HG03097 (cell line): ENCODE measurements at regions not wholly inside any gene's neighbourhood (a gene's known extent, or its start where the extent isn't known, plus 50 kb on each side); places are given as distances from the start of the nearest gene placed in this dataset.
"Not testable (repeated sequence)": the region's sequence is repeated elsewhere in the genome, so short reads cannot be mapped to it uniquely, and the experiment has no call there.

Source experiments
- ATAC-seq: cut with Tn5 transposase; IDR thresholded peaks from one replicate; pipeline ENCODE4 v1.9.1; 2021; ENCODE audit not compliant: unreplicated experiment, low FRiP score

DNA sequence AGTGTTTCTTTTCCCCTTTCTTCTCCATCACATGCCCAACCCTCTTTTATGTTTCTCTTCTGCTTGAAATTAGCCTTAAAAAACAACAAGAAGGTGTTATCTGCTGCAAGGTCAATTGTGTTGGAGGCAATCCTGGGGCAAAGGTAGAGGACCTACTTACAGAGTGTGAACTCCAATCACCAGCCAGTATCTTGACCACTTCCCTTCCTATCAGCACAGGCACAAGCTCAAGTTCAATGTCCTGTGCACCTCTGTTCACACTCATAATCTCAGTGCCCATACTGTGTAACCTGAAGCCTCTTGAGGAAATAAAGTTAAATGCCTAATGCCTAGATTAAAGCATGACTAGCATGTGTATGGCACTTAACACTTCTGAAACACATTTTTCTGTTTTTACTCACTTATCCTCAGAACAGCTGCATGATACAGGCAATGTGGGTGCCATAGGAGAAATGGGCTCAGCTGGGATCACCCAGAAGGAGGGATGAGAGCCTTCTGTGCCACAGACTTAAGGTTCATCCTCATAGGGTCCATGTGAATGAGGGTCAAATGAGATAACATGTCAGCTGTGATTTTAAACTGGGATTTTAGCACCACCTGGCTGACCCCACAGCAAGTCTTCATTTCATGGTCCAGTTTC is 701.5 kb downstream of the BCL11A start:
- no peak for ATAC-seq

DNA sequence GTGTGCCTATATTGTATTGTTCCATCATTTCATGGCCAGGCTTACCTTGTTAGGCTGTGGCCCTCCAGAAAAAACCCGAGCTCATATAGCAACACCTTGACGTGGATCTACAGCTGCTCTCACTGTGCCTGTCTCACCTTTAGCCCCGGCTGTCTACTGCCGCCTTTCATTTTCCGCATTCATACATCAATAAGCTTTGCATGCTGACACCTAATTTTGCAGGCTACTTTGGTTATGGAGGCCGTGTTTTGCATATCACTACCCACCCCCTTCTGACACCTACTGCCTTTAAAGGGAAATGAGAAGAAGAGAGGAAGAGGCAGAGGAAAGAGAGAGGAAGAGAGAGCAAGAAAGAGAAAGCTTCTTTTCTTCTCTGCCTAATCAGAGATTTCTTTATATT is 702.9 kb downstream of the BCL11A start:
- no peak for ATAC-seq

DNA sequence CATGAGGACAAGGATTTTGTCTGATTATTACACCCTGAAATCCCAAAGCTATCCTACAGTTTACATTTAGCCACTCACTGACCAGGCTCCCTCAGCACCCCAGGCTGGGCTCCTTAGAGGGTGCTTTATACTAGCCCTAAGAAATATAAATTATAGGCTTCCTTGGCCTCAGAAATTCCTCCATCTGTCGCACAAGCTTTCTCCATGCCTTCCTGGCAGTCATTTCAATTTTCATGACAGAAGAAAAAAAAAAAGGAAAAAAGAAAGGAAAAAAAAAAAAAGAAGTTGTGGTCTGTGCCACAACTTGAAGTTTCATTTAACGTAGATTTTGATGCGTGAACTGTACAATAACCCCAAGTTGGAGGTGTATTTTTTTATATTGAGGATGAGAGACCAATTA is 719.5 kb downstream of the BCL11A start:
- ATAC-seq, result no peak

DNA sequence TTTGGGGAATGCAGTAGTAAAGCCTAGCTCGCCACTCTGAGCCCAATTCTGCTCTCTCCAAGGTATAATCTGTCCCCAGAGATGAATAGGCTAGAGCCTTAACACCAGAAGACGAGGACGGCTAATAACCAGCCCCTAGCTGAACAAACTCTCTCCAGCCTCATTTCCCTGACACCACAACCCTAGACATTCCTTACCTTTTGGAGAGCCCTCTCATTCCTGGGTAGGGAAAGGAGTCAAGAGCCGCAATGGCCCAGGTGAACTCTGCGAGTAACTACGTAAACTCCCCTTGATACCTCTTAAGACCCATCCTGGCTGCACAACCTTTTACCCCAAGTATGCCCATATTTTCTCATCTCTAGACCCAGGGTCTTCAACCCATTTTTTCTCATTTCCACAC is 722.9 kb downstream of the BCL11A start:
- ATAC-seq, result no peak

DNA sequence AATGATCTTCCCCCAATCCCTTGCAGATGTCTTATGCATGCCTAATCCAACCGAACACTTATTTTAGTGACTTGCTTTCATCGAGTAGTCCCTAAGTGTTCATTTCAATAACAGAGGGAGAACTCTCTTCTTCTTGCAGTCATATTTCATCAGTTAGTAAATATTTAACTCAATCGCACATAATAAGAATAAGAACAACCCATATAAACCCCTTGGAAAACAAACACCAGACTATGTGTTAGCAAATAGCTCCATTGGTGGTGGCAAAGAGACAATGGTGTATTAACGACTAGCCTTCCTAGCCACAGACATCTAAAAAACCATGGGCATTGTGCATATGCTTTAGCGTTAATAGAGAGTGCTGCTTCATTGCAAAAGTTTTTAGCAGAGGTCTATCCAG is 725.8 kb downstream of the BCL11A start:
- no peak for ATAC-seq

DNA sequence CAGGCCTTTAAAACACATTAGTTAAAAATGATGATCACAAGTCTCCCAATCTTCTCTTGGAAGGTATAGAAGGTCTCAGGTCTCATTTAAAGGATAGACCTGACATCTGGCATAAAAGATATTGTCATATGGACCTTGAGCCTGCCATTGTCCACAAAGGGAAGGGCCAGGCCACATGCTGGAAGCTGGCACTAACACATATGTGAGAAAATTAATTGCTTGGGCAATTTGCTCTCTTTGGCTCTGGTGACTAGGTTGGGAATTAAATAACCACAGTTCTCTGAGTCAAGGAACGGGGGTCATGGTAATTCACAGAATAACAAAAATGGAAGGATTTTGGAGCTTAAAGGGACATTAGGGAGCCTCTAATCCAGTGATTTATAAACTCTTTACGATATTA is 727.3 kb downstream of the BCL11A start:
- no peak for ATAC-seq

DNA sequence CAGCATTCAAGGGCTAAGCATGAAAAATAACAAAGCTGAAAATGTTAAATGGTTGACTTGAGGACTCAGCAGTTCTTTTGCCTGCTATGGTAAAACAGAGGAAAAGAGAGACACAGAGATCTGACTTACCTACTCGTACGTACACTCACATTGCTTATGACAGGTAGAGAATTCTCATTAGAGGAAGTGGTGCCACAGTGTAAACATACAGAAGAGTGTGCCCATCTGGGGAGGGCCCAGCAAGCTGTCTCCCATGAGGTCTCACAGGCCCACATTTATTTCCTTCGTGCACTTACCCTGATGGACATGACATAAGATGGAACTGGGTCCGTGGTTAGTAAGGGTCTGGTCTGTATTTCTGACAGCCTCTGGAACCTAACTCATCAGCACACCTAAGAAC is 729.1 kb downstream of the BCL11A start:
- ATAC-seq, result no peak

DNA sequence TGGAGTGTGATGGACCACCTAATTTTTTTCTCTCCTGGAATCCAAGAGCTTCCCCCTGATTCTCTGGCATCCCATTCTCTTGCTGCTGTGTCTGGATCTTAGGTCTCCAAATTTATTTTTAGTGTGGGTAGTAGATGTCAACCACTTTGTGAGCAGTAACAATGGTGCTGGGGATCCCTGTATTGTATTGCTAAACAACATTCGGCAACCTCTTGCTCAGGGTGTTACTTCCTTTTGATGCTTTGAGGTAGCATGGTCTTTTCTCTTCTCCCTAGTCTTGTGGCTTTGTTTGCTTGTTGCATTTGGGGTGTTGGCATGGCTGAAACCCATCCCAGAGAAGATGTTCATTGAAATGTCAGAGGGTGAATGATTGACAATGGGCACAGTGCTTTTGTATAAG is 737.4 kb downstream of the BCL11A start:
- no peak for ATAC-seq

DNA sequence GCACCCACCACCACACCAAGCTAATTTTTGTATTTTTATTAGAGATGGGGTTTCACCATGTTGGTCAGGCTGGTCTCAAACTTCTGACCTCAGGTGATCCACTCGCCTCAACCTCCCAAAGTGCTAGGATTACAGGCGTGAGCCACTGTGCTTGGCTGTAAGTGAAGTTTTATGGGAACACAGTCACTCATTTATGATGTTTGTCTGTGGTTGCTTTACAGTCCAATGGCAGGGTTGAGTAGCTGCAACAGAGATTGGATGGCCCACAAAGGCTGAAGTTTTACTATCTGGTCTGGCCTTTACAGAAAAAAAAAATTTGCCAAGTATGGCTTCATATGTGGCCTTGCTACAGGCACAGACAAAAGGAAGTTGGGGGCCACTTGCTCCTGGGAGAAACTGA is 743.2 kb downstream of the BCL11A start:
- not testable (repeated sequence) for ATAC-seq

DNA sequence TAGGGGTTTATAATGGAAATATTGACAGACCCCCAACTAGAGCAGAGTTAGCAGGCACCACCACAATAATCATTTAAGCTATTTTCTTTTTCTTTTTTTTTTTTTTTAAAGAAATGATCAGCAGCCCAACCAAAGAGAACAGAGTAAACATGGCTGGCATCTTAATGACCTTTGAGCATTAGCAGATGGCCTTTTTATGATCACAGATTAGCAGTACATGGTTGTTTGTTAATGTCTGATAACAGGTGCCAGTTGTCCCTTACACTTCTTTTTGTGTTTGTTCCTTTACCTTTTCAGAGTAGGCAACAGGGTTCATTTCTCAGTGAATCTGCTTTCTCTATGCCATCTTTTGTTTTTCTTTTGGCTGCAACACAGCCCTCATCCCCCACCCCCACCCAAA is 747.0 kb downstream of the BCL11A start:
- ATAC-seq, result no peak

DNA sequence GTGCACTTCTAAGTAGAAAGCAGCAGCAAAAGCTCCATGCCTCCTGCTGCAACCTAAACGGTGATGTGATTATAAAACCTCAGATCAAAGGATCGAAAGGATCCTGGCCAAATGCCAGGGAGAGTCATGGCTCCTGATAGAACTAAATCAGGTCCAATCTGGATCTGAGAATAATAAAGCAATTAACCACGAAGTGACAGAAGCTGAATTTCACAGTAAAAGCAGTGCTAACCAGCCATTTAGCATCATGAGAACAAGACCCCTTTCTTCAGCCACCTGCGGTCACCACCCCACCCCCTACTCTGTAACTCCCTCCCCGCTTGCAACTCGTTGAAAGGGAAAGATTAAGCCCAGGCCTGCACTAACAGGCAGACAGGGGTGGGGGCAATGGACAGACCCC is 748.7 kb downstream of the BCL11A start:
- no peak for ATAC-seq

DNA sequence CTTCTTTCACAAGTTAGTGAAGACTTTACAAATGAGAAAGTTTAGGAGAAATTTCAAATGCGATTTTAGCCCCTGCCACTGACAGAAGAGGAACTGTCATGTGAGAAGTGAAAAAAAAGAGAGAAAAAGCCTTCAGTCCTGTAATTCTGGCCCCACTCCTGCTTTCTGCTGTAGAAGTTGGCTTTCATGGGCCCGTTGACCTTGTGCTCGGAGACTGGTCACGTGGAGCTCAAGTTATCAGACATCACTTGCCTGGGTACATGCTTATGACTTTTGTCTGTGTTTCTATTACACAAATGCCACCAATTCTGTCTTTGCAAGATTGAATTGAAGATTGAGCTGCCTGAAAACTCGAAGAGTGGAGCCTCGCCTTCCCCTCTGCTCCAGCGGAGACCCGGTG is 749.9 kb downstream of the BCL11A start:
- ATAC-seq, result no peak

DNA sequence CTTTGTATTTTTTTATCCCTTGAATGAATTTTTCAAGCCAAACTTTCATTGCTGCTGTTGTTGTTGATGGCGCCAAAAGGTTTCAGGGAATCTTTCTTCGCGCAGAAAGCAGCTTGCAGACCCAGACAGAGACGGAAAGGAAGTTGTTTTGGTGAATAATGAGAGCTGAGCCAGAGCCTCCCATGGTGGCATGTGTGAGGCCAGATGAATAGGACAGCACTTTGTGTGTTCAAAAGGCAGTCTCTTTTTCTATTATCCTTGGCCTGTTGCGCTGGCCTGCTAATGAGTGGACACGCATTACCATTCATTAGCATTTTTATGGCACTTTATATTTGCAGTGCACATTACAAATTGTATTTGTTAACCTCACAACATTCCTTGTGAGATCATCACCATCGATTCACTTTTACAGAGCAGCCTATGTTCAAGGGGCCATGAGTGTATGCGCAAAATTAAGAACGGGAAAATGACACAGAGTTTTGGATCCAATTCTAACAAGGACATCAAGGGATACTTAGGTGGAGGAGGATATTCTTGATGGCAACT is 754.7 kb downstream of the BCL11A start:
- ATAC-seq, result no peak

DNA sequence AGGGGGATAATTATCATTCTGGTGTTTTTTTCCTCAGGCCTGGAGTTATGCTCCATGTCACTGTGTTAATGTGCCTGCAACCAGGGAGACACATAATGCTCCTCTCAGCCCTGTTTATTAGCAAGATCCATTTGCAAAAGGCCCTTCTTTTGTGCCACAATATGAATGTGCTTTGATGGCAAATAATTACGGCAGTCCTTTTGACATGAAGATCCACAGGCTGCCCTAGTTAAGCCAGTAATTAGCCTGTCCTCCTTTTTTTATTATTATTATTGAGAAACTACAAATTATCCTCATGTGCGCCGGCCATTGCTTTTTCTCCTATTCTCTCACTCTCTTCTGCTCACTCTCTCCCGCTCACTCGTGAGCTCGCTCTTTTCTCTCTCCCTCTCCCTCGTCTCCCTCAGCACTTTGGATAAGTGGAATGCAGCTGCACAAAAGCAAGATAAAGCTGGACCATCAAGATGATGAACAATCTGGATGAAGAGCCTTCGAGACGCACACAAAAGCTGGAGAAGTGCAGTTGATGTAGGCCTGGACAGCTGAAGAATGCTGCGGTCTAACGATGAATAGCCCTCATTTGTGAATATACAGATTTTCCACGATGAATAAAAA is 762.3 kb downstream of the BCL11A start:
- no peak for ATAC-seq

DNA sequence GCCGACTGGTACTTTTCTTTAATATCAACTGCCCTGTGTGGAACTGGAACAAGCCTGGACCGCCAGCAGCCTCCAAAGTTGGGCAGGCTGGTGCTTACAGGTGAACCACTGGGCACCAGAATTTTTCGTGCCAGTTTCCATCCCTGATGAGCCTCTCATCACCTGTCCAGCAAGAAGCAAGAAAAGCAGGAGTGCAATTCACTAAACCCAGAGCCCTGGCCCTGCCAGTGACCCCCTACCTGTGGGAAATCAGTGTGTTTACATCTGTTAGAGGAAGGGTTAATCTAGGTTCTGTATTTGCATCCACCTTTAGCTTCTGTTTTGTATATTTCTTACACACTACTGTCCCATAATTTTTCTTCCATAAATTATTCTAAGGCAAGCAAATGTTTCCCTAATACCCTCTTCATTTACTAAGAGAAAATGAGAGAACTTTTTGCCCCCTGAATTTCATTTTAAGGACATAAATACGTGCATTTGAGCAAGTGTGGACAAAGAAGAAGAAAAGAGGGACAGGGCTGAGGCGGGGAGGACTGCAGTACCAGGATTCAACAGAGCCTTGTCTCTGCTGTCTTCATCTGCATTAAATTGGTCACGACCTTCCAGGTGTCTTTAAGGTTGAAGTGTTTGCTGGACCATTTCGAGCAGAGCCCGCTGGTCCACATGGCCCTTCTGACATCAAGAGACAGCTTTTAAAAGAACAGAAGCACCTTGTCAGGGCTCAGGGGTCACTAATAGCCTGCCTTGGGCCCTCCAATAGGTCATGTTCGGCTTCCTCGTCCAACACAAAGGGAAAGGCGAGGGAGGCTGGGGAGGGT is 763.1 kb downstream of the BCL11A start:
- no peak for ATAC-seq

DNA sequence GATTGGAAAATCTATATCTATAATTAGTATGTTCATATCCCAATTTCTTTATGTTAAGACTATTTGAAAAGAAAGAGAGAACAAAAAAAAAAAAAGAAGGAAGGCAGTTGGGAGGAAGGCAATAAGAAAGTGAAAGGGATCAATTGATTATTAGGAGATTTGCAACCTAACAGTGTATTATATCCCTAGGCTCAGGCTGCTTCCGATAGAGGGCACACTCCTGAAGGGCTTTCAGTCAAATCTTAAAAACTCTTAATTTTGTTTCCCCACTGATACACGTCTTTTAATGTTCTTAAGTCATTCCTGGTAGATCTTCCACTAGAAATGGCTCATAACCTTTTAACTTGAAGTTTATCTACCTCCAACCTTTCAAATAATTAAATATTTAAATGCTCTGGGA is 763.9 kb downstream of the BCL11A start:
- no peak for ATAC-seq

DNA sequence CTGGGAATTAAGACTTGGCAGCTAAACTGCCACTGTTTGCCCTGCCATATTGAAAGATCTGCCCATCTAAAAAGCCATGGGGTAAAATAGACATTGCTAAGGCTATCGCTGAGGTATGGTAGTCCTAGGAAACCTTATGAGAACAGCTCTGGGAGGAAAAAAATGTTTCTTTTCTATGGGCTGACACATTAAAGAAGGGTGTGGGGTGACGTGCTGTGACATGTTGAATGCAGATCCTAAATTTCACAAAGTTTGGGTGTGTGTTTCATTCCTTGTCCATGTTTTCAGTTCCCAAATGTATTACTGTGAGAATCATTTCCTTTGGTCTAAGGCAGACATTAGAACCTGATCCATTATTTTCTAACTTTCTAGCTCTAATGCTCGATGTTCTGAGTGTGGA is 766.4 kb downstream of the BCL11A start:
- ATAC-seq, result no peak

DNA sequence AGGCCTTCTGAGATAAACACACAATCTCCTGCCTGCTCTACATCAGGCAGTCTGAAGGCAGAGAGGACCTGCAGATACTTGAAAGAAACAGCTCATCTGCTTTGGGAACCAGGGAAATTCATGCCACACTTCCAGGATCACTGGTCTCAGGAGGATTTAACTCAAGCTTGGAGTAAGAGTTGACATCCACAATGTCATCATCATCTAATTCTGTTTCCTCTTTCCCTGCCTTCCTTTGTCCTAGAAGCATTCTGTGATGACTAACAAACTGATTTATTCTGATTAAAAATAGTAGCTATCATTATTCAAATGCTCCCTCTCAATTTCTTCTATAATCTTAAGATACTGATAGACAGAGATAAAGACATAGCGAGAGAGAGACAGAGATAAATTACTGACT is 766.8 kb downstream of the BCL11A start:
- no peak for ATAC-seq

DNA sequence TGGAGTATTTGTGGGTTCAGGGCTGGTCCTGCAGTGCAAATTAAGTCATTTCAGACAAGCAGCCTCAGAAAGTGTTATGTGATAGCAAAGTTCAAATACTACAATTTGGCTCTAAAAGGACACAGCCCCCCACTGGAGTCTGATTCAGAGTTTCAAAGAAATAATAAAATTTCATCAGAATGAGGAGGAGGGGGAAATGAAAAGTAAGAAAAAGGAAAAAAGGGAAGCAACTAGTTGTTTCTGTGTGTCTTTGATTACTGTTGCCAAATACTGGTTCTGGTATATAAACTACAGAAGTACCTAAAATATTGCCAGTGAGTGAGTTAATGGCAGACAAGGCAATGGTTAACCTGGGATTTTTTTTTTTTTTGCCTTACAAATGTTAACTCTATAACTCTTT is 773.9 kb downstream of the BCL11A start:
- no peak for ATAC-seq

DNA sequence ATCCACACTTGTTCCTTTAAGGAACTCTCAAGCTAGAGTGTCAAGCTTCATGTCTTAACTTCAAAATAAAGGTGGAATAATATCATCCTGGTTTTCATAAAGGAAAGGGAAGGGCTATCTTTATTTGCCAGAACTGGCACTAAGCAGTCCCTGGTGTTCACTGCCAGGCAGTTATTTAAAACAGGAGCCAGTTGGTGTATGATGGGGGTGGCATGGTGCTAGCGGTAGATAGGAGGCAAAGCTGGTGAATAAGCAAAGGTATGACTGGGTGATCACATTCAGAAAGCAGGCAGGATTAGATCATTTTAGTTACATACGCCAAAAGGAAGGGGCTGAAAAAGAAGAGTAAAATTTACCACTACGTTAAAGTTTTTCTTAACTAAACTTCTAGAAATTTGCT is 776.3 kb downstream of the BCL11A start:
- no peak for ATAC-seq

DNA sequence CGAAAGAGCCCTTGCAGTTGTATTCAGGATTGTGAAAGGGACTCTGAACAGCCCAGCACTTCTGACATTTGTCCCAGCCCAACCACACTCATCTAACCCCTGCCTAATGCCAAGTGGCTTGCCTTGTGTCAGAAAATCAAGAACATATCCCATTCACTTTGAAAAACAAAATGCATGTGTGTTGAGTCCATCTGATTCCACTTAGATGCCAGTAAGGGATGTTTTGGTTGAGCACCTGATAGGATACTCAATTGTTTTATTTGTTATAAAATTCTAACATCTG is 776.8 kb downstream of the BCL11A start:
- no peak for ATAC-seq

DNA sequence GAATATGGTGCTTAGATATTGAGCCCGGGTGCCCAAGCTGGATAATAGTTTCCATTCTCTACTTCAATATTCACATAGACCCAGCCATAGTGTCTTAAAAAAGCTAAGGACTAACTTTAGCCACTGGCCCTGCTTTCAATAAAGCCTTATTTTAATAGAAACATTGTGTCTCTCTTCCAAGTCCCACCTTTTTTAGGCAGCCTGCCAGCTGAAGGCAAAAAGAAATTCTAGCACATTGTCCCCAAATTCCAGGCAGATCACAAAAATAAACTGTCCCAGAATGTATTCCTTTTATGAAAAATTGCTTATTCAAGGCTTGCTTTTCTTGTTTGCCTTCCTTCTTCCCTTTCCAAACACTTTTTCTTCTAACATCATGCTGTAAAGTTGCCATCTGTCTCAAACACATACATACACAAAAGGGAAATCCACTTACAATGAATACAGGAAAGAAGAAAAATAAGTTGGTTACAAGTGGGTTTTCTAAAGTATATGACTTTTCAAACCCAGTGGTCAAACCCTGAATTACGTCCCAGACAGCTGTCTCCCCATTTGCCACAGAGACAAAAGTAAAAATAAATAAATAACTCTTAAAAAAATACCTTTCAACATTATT is 778.5 kb downstream of the BCL11A start:
- no peak for ATAC-seq
